Glutamatergic neuron (in vitro differentiated cells): ENCODE measurements at regions not wholly inside any gene's neighbourhood (a gene's known extent, or its start where the extent isn't known, plus 50 kb on each side); places are given as distances from the start of the nearest gene placed in this dataset.

Experiments
- DNase-seq: peaks from one replicate; pipeline ENCODE4 v3.0.0; 2022
- H3K27ac Mint-ChIP-seq: one replicate; pipeline ENCODE4 v1.8.0; 2020; ENCODE audit warnings: mild to moderate bottlenecking, mixed read lengths, inconsistent platforms; ENCODE audit not compliant: unreplicated experiment
- H3K27me3 Mint-ChIP-seq: one replicate; pipeline ENCODE4 v1.8.0; 2020; ENCODE audit warnings: mild to moderate bottlenecking, moderate library complexity, mixed read lengths, inconsistent platforms; ENCODE audit not compliant: unreplicated experiment
- H3K36me3 Mint-ChIP-seq: one replicate; pipeline ENCODE4 v1.8.0; 2020; ENCODE audit warnings: mild to moderate bottlenecking, mixed read lengths, inconsistent platforms; ENCODE audit not compliant: unreplicated experiment
- H3K4me1 Mint-ChIP-seq: one replicate; pipeline ENCODE4 v1.8.0; 2020; ENCODE audit warnings: mild to moderate bottlenecking, low read depth, mixed read lengths, inconsistent platforms; ENCODE audit not compliant: unreplicated experiment
- H3K4me3 Mint-ChIP-seq: one replicate; pipeline ENCODE4 v1.8.0; 2020; ENCODE audit warnings: mild to moderate bottlenecking, mixed read lengths, inconsistent platforms; ENCODE audit not compliant: unreplicated experiment
- H3K9me3 Mint-ChIP-seq: one replicate; pipeline ENCODE4 v1.8.0; 2020; ENCODE audit warnings: mild to moderate bottlenecking, moderate library complexity, mixed read lengths, inconsistent platforms; ENCODE audit not compliant: unreplicated experiment
- CTCF ChIP-seq: fragments of 200-600 bp; sonication (generic); IDR thresholded peaks from one replicate; pipeline ENCODE4 v1.5.0; 2021; ENCODE audit not compliant: partially characterized antibody, unreplicated experiment

GRCh38 chr10:2628705-2629104 is 438.6 kb upstream of the PFKP start:
- TF ChIP-seq CTCF, result no peak
- DNase-seq, result no peak
- peaks cover 31% of the 10 kb centered on the region for H3K4me1 Mint-ChIP-seq
- no peaks in the 10 kb centered on the region for H3K36me3 Mint-ChIP-seq
- no peak overlapping the region for H3K27ac Mint-ChIP-seq
- no peak overlapping the region for H3K4me3 Mint-ChIP-seq
- peaks cover 2% of the 10 kb centered on the region for H3K9me3 Mint-ChIP-seq
- peaks cover 2% of the 10 kb centered on the region for H3K27me3 Mint-ChIP-seq

GRCh38 chr10:2627969-2628368 is 439.4 kb upstream of the PFKP start:
- H3K27me3 Mint-ChIP-seq, result peaks cover 2% of the 10 kb centered on the region
- H3K27ac Mint-ChIP-seq, result no peak overlapping the region
- H3K4me3 Mint-ChIP-seq, result no peak overlapping the region
- no peaks in the 10 kb centered on the region for H3K36me3 Mint-ChIP-seq
- no peak for DNase-seq
- no peak for TF ChIP-seq CTCF
- H3K9me3 Mint-ChIP-seq, result peaks cover 2% of the 10 kb centered on the region
- H3K4me1 Mint-ChIP-seq, result peaks cover 29% of the 10 kb centered on the region

GRCh38 chr10:2625094-2625493 is 442.3 kb upstream of the PFKP start:
- Mint-ChIP-seq H3K27me3 (peaks cover 6% of the 10 kb centered on the region), H3K36me3 (no peaks in the 10 kb centered on the region), H3K9me3 (no peaks in the 10 kb centered on the region), H3K4me1 (peaks cover 13% of the 10 kb centered on the region), H3K4me3 (no peak overlapping the region), H3K27ac (no peak overlapping the region)
- no peak for TF ChIP-seq CTCF
- no peak for DNase-seq

- H3K4me1 Mint-ChIP-seq, result peaks cover 23% of the 10 kb centered on the region
- no peak overlapping the region for H3K27ac Mint-ChIP-seq
- H3K4me3 Mint-ChIP-seq, result no peak overlapping the region
- no peaks in the 10 kb centered on the region for H3K36me3 Mint-ChIP-seq
- no peaks in the 10 kb centered on the region for H3K9me3 Mint-ChIP-seq
- TF ChIP-seq CTCF, result no peak
- DNase-seq, result no peak
- H3K27me3 Mint-ChIP-seq, result peaks cover 6% of the 10 kb centered on the region
These were observed 443.6 kb upstream of the PFKP start for GRCh38 chr10:2623675-2624274.

GRCh38 chr10:2620827-2621521 is 446.4 kb upstream of the PFKP start:
- no peak for DNase-seq
- H3K27me3 Mint-ChIP-seq, result peaks cover 5% of the 10 kb centered on the region
- H3K9me3 Mint-ChIP-seq, result no peaks in the 10 kb centered on the region
- peaks cover 32% of the 10 kb centered on the region for H3K4me1 Mint-ChIP-seq
- TF ChIP-seq CTCF, result no peak
- no peak overlapping the region for H3K27ac Mint-ChIP-seq
- no peak overlapping the region for H3K4me3 Mint-ChIP-seq
- no peaks in the 10 kb centered on the region for H3K36me3 Mint-ChIP-seq
